Fibroblast of lung (primary cell): ENCODE measurements at regions not wholly inside any gene's neighbourhood (a gene's known extent, or its start where the extent isn't known, plus 50 kb on each side); places are given as distances from the start of the nearest gene placed in this dataset.

Experiments used
- DNase-seq, 2 donors: peaks; one replicate each; pipeline versions ENCODE4 v3.0.0 to v3.0.0-alpha.2; 2010; ENCODE audit warnings: low read depth in 2 of 2
- H2AFZ ChIP-seq: 2 replicates; pipeline ENCODE4 v1.5.1; 2012; ENCODE audit warnings: low read length, control low read depth, inconsistent platforms
- H3K27ac ChIP-seq: 2 replicates; pipeline ENCODE4 v1.5.1; 2011; ENCODE audit warnings: low read length, control low read depth; ENCODE audit not compliant: insufficient read depth
- H3K27me3 ChIP-seq: 2 replicates; pipeline ENCODE4 v1.5.1; 2011; ENCODE audit warnings: mild to moderate bottlenecking, low read length; ENCODE audit not compliant: control insufficient read depth, insufficient read depth
- H3K36me3 ChIP-seq: 2 replicates; pipeline ENCODE4 v1.5.1; 2011; ENCODE audit warnings: low read length; ENCODE audit not compliant: control insufficient read depth, insufficient read depth
- H3K4me1 ChIP-seq: 2 replicates; pipeline ENCODE4 v1.5.1; 2011; ENCODE audit warnings: low read length; ENCODE audit not compliant: control insufficient read depth, insufficient read depth; ENCODE audit errors: extremely low read depth
- H3K4me2 ChIP-seq: 2 replicates; pipeline ENCODE4 v1.5.1; 2011; ENCODE audit warnings: low read length, control low read depth; ENCODE audit not compliant: insufficient read depth; ENCODE audit errors: extremely low read depth
- H3K4me3 ChIP-seq, 4 experiments: fragments of 200-600 bp in 1 of 4; sonication (generic) in 1 of 4; replicated peaks in 1 of 4; 2 replicates each; pipeline ENCODE4 v1.5.1; 2011 to 2016; ENCODE audit warnings: low read length in 4 of 4, low read depth in 3 of 4, mild to moderate bottlenecking in 3 of 4, control low read depth in 2 of 4, inconsistent platforms in 1 of 4, mixed read lengths in 1 of 4; ENCODE audit not compliant: insufficient read depth in 1 of 4; ENCODE audit errors: control extremely low read depth in 1 of 4
- H3K79me2 ChIP-seq: 2 replicates; pipeline ENCODE4 v1.5.1; 2012; ENCODE audit warnings: mild to moderate bottlenecking, low read length, inconsistent platforms; ENCODE audit not compliant: control insufficient read depth, insufficient read depth
- H3K9ac ChIP-seq: 2 replicates; pipeline ENCODE4 v1.5.1; 2011; ENCODE audit warnings: mild to moderate bottlenecking, low read length, control low read depth; ENCODE audit not compliant: insufficient read depth
- H3K9me3 ChIP-seq: 2 replicates; pipeline ENCODE4 v1.5.1; 2012; ENCODE audit warnings: low read depth, low read length; ENCODE audit not compliant: control insufficient read depth, insufficient read depth
- H4K20me1 ChIP-seq: 2 replicates; pipeline ENCODE4 v1.5.1; 2011; ENCODE audit warnings: low read length; ENCODE audit not compliant: control insufficient read depth, insufficient read depth; ENCODE audit errors: extremely low read depth
- CTCF ChIP-seq, 2 donors: IDR thresholded peaks in 1 of 2; conservative IDR thresholded peaks in 1 of 2; 1 replicate in 1 of 2; 2 replicates in 1 of 2; pipeline ENCODE4 v1.5.1; 2011 to 2012; ENCODE audit warnings: low read length in 2 of 2, control low read depth in 1 of 2, inconsistent platforms in 1 of 2, low read depth in 1 of 2, mild to moderate bottlenecking in 1 of 2
- EZH2 ChIP-seq: IDR thresholded peaks from 2 replicates; pipeline ENCODE4 v1.5.1; 2012; ENCODE audit warnings: low read length, control low read depth, mild to moderate bottlenecking; ENCODE audit errors: missing control alignments

DNA sequence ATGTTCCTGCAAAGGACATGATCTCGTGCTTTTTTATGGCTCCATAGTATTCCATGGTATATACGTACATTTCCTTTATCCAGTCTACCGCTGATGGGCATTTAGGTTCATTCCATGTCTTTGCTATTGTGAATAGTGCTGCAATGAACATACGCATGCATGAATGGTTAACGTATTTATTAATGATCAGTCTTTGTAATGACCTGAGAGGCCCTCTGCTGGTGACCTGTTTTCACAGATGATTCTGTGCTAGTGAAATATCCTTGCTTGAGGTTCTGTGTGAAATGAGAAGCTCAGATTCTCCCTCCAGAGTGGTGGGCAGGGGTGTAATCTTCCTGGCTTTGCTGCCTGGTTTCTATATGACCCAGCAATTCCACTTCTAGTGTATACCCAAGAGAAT is 160.2 kb upstream of the RASGRP1 start:
- Histone ChIP-seq H3K36me3 (no peaks in the 10 kb centered on the region), H3K9ac (no peak overlapping the region)
- TF ChIP-seq CTCF (conservative IDR thresholded peaks at IDR 0.05 in 1 of 2, IDR thresholded peaks at IDR 0.05 in 1 of 2; ENCODE audit: low read depth in 1 of 2, low read length in 2 of 2) (peak in 1 of 2 donors; percentile 5), EZH2 (no peak)

DNA sequence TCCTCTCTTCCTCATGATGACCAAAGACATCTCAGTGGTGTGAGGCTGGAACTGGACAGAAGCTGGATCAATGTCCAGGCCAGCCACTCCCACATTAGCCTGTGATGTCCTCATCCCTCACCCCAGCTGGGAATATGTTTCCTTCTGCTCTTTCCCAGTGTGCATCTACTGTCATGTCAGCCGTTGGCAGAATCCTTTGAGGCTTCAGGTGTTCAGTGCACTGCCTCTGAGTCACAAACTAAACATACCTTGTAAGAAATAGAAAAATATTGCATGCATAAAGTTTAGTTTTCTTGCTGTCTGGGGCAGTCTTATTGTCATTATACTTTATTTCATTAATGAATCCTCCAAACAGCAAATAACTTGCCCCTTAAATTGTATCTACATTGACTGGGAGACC is 161.6 kb upstream of the RASGRP1 start:
- Histone ChIP-seq H3K4me2 (no peak overlapping the region), H3K9ac (no peak overlapping the region), H3K27ac (no peak overlapping the region), H3K9me3 (no peaks in the 10 kb centered on the region), H3K36me3 (no peaks in the 10 kb centered on the region), H4K20me1 (no peaks in the 10 kb centered on the region), H3K4me3 (no peak overlapping the region), H3K79me2 (no peaks in the 10 kb centered on the region), H3K27me3 (no peaks in the 10 kb centered on the region), H3K4me1 (peaks cover under 1% of the 10 kb centered on the region), H2AFZ (no peak overlapping the region)
- no peak for DNase-seq
- TF ChIP-seq CTCF (conservative IDR thresholded peaks at IDR 0.05 in 1 of 2, IDR thresholded peaks at IDR 0.05 in 1 of 2; ENCODE audit: low read depth in 1 of 2, low read length in 2 of 2) (no peak), EZH2 (no peak)

More for the DNA sequence above, 160.2 kb upstream of the RASGRP1 start:
- no peaks in the 10 kb centered on the region for H3K9me3 ChIP-seq
- H3K4me1 ChIP-seq, result peaks cover 2% of the 10 kb centered on the region
- no peak overlapping the region for H3K4me3 ChIP-seq
- no peak for DNase-seq
- H2AFZ ChIP-seq, result no peak overlapping the region
- no peaks in the 10 kb centered on the region for H3K27me3 ChIP-seq
- H3K27ac ChIP-seq, result no peak overlapping the region
- no peak overlapping the region for H3K4me2 ChIP-seq
- H4K20me1 ChIP-seq, result no peaks in the 10 kb centered on the region
- H3K79me2 ChIP-seq, result no peaks in the 10 kb centered on the region

- no peak overlapping the region for H3K4me2 ChIP-seq
- H3K36me3 ChIP-seq, result no peaks in the 10 kb centered on the region
- no peaks in the 10 kb centered on the region for H3K4me1 ChIP-seq
- no peak overlapping the region for H3K27ac ChIP-seq
- TF ChIP-seq EZH2, result no peak
- no peak for TF ChIP-seq CTCF (conservative IDR thresholded peaks at IDR 0.05 in 1 of 2, IDR thresholded peaks at IDR 0.05 in 1 of 2; ENCODE audit: low read depth in 1 of 2, low read length in 2 of 2)
- H4K20me1 ChIP-seq, result no peaks in the 10 kb centered on the region
- no peaks in the 10 kb centered on the region for H3K79me2 ChIP-seq
- no peak overlapping the region for H3K4me3 ChIP-seq
- H3K9me3 ChIP-seq, result no peaks in the 10 kb centered on the region
- no peaks in the 10 kb centered on the region for H3K27me3 ChIP-seq
- no peak overlapping the region for H3K9ac ChIP-seq
- DNase-seq, result peak in 1 of 2 donors; percentile 41
- H2AFZ ChIP-seq, result no peak overlapping the region
Observed at GRCh38 chr15:38733331-38733730, 168.7 kb upstream of the RASGRP1 start.
